Thyroid gland (tissue), 4 donors: ENCODE measurements at regions not wholly inside any gene's neighbourhood (a gene's known extent, or its start where the extent isn't known, plus 50 kb on each side); places are given as distances from the start of the nearest gene placed in this dataset.
"Not testable (repeated sequence)": the region's sequence is repeated elsewhere in the genome, so short reads cannot be mapped to it uniquely, and the experiment has no call there.

ENCODE experiments used
- CTCF ChIP-seq, 6 experiments: fragments of 200-600 bp in 3 of 6; fragments of 450-650 bp in 3 of 6; sonication (generic) in 3 of 6; IDR thresholded peaks; one replicate each; pipeline ENCODE4 v1.5.1; 2016 to 2019; ENCODE audit warnings: antibody characterized with exemption in 6 of 6, mild to moderate bottlenecking in 2 of 6, inconsistent platforms in 1 of 6, moderate library complexity in 1 of 6
- POLR2A ChIP-seq, 2 donors: fragments of 450-650 bp; IDR thresholded peaks; one replicate each; pipeline ENCODE4 v1.6.1; 2017; ENCODE audit warnings: antibody characterized with exemption in 2 of 2, mild to moderate bottlenecking in 2 of 2, moderate library complexity in 1 of 2

- TF ChIP-seq CTCF, POLR2A (IDR thresholded peaks at IDR 0.05): not testable (repeated sequence)
These were observed 80.2 kb upstream of the SYN3 start for GRCh38 chr22:33138333-33138732.
